K562 (cell line): ENCODE measurements at regions not wholly inside any gene's neighbourhood (a gene's known extent, or its start where the extent isn't known, plus 50 kb on each side); places are given as distances from the start of the nearest gene placed in this dataset.

Source experiments
- ATAC-seq: fragments of 200-7000 bp; cut with Tn5 transposase; 3 replicates; pipeline ENCODE4 v1.9.1; 2020; ENCODE audit warnings: moderate library complexity
- BruUV-seq: library from RNA; stranded (reverse); fragments of 400-500 nt; replicated peaks from 2 replicates; lab custom pipeline; 2021; lab: Mats Ljungman, UMichigan
- CTCF ChIA-PET: fragments of 300-600 bp; formaldehyde crosslinking; extraction: SDS; loops from one replicate; lab custom pipeline; 2021; ENCODE audit warnings: low intra/inter-chr PET ratio; lab: Yijun Ruan, JAX
- POLR2A ChIA-PET: fragments of 300-600, 350-650 bp; sonication (Branson Sonifier 250); formaldehyde crosslinking; extraction: SDS; loops from one replicate; lab custom pipeline; 2021; ENCODE audit warnings: antibody characterized with exemption, inconsistent platforms; lab: Yijun Ruan, JAX
- DNase-seq, 4 experiments: peaks; one replicate each; pipeline versions ENCODE4 v3.0.0 to v3.0.0-alpha.2; 2011 to 2018; ENCODE audit warnings: low spot score in 3 of 4, mixed read lengths in 3 of 4; ENCODE audit errors: extremely low read depth in 1 of 4
- FAIRE-seq: peaks from 2 replicates; lab custom pipeline; 2011; peaks lifted over from hg19 to GRCh38; lab: Jason Lieb, UNC
- H2AFZ ChIP-seq: 2 replicates; pipeline ENCODE4 v1.6.0; 2011; ENCODE audit warnings: low read depth, low read length, control low read depth, inconsistent platforms
- H3K27ac ChIP-seq: fragments of 200-600 bp; 3 replicates; pipeline ENCODE4 v1.8.0; 2011; ENCODE audit warnings: low read depth, mild to moderate bottlenecking, control low read depth, inconsistent platforms, low read length, moderate library complexity, mixed read lengths; ENCODE audit errors: extremely low read depth
- H3K27me3 ChIP-seq, 2 experiments: fragments of 300-600 bp in 1 of 2; 2 replicates in 1 of 2; 3 replicates in 1 of 2; pipeline versions ENCODE4 v1.6.0 to v1.8.0; 2011; ENCODE audit warnings: inconsistent platforms in 2 of 2, low read length in 2 of 2, mild to moderate bottlenecking in 1 of 2, mixed read lengths in 1 of 2, moderate library complexity in 1 of 2; ENCODE audit not compliant: control insufficient read depth in 2 of 2, insufficient read depth in 2 of 2
- H3K36me3 ChIP-seq: fragments of 300-600 bp; 3 replicates; pipeline ENCODE4 v1.8.0; 2011; ENCODE audit warnings: mild to moderate bottlenecking, low read length, inconsistent platforms; ENCODE audit not compliant: control insufficient read depth, insufficient read depth
- H3K4me1 ChIP-seq, 2 experiments: fragments of 200-600 bp in 1 of 2; replicated peaks in 1 of 2; 2 replicates in 1 of 2; 3 replicates in 1 of 2; pipeline versions ENCODE4 v1.5.1 to v1.8.0; 2011; ENCODE audit warnings: inconsistent platforms in 2 of 2, low read length in 2 of 2, mild to moderate bottlenecking in 1 of 2, mixed read lengths in 1 of 2, moderate library complexity in 1 of 2; ENCODE audit not compliant: control insufficient read depth in 2 of 2, insufficient read depth in 2 of 2
- H3K4me2 ChIP-seq: 2 replicates; pipeline ENCODE4 v1.6.1; 2011; ENCODE audit warnings: low read length, control low read depth, inconsistent platforms, mixed read lengths; ENCODE audit not compliant: insufficient read depth
- H3K4me3 ChIP-seq: fragments of 200-600 bp; sonication (generic), shearing (Covaris generic); 2 replicates; pipeline ENCODE4 v1.5.1; 2016; ENCODE audit warnings: control low read depth, inconsistent platforms
- H3K79me2 ChIP-seq: fragments of 200-600 bp; 3 replicates; pipeline ENCODE4 v1.8.0; 2011; ENCODE audit warnings: low read length, inconsistent platforms; ENCODE audit not compliant: control insufficient read depth, insufficient read depth
- H3K9ac ChIP-seq, 2 experiments: 2 replicates each; pipeline versions ENCODE4 v1.6.0 to v1.6.1; 2011; ENCODE audit warnings: low read depth in 2 of 2, low read length in 2 of 2, control low read depth in 1 of 2, inconsistent platforms in 1 of 2, mild to moderate bottlenecking in 1 of 2, mixed read lengths in 1 of 2; ENCODE audit not compliant: insufficient read depth in 1 of 2
- H3K9me1 ChIP-seq: one replicate; pipeline ENCODE4 v1.6.0; 2011; ENCODE audit warnings: inconsistent platforms, mild to moderate bottlenecking, low read length, moderate library complexity; ENCODE audit not compliant: control insufficient read depth, insufficient read depth
- H3K9me3 ChIP-seq: replicated peaks from 2 replicates; pipeline ENCODE4 v1.5.1; 2011; ENCODE audit warnings: low read depth, low read length, inconsistent platforms; ENCODE audit not compliant: control insufficient read depth, insufficient read depth
- H4K20me1 ChIP-seq: replicated peaks from 2 replicates; pipeline ENCODE4 v1.6.1; 2011; ENCODE audit warnings: low read length, inconsistent platforms, mixed read lengths; ENCODE audit not compliant: control insufficient read depth, insufficient read depth
- CREBBP ChIP-seq: IDR thresholded peaks from one replicate; pipeline ENCODE4 v1.6.1; 2012; ENCODE audit warnings: low read depth, mild to moderate bottlenecking, control low read depth, inconsistent platforms, low read length
- DEAF1 ChIP-seq: fragments of 450-650 bp; formaldehyde crosslinking; IDR thresholded peaks from 2 replicates; pipeline ENCODE4 v1.4.0; 2020; ENCODE audit warnings: mild to moderate bottlenecking, moderate library complexity
- FOXJ2 ChIP-seq: fragments of 200-800 bp; sonication (Bioruptor generic); IDR thresholded peaks from 2 replicates; pipeline ENCODE4 v1.6.1; 2016; ENCODE audit warnings: missing genetic modification characterization, missing compliant biosample characterization
- FOXO4 ChIP-seq: fragments of 450-650 bp; formaldehyde crosslinking; IDR thresholded peaks from 2 replicates; pipeline ENCODE4 v1.4.0; 2020; ENCODE audit warnings: mild to moderate bottlenecking, moderate library complexity
- HDAC6 ChIP-seq: IDR thresholded peaks from 2 replicates; pipeline ENCODE4 v1.6.1; 2012; ENCODE audit warnings: low read depth, mild to moderate bottlenecking, control low read depth, inconsistent platforms, low read length, moderate library complexity
- HNRNPL ChIP-seq: fragments of 200-400 bp; formaldehyde crosslinking; IDR thresholded peaks from 2 replicates; pipeline ENCODE4 v1.6.1; 2017; ENCODE audit warnings: low read depth, mild to moderate bottlenecking, low read length
- MXI1 ChIP-seq: IDR thresholded peaks from 2 replicates; pipeline ENCODE4 v1.6.1; 2011; ENCODE audit warnings: low read depth, mild to moderate bottlenecking, improper control_type of control experiment, low read length
- NONO ChIP-seq, 2 experiments: fragments of 200-400 bp in 1 of 2; fragments of 450-650 bp in 1 of 2; formaldehyde crosslinking in 1 of 2; IDR thresholded peaks; 2 replicates each; pipeline ENCODE4 v1.6.1; 2017; ENCODE audit warnings: low read depth in 2 of 2, mild to moderate bottlenecking in 2 of 2, moderate library complexity in 2 of 2, low read length in 1 of 2
- RCOR1 ChIP-seq, 2 experiments: IDR thresholded peaks; 2 replicates each; pipeline ENCODE4 v1.6.1; 2012; ENCODE audit warnings: low read depth in 2 of 2, low read length in 2 of 2, borderline replicate concordance in 1 of 2, improper control_type of control experiment in 1 of 2
- SIN3B ChIP-seq: fragments of 450-650 bp; IDR thresholded peaks from 2 replicates; pipeline ENCODE4 v1.6.1; 2017; ENCODE audit warnings: low read depth, mild to moderate bottlenecking, moderate library complexity
- SP1 ChIP-seq: sonication (generic); formaldehyde crosslinking; IDR thresholded peaks from 2 replicates; pipeline ENCODE4 v1.8.1; 2022; ENCODE audit warnings: mild to moderate bottlenecking, missing genetic modification reagents
- ZNF354B ChIP-seq: fragments of 250-450 bp; sonication (Bioruptor Pico); IDR thresholded peaks from 2 replicates; pipeline ENCODE4 v1.4.0; 2020
- ZNF717 ChIP-seq: fragments of 250-450 bp; sonication (Bioruptor Pico); IDR thresholded peaks from 2 replicates; pipeline ENCODE4 v1.5.0; 2021
- WGBS: fragments of 100-300 bp; shearing (Covaris generic); methylation state at CpG from one replicate; pipeline ENCODE4 v1.1.6; 2016; ENCODE audit warnings: low coverage, mixed read lengths; ENCODE audit not compliant: insufficient coverage; ENCODE audit errors: missing lambda C conversion rate; 5-methylcytosine and 5-hydroxymethylcytosine counted together
- in situ Hi-C: fragments of 300-500 bp; cut with MboI; formaldehyde crosslinking; loops from 4 replicates; pipeline ENCODE4 v1.15.0; 2018; ENCODE audit warnings: inconsistent platforms, mixed read lengths
- intact Hi-C: fragments of 100-400 bp; cut with micrococcal nuclease; formaldehyde crosslinking; loops from 2 replicates; pipeline ENCODE4 v1.14.2; 2022

GRCh38 chr4:152032722-152033131, 271.9 kb upstream of the GATB start:
- no peak for TF ChIP-seq FOXJ2 (tag)
- no peak for TF ChIP-seq MXI1
- no peak for TF ChIP-seq FOXO4 (CRISPR knock-in tag)
- no peak for TF ChIP-seq HNRNPL
- TF ChIP-seq HDAC6 = no peak
- no peak for TF ChIP-seq RCOR1 (IDR thresholded peaks at IDR 0.05; ENCODE audit: borderline replicate concordance in 1 of 2, low read depth in 2 of 2, low read length in 2 of 2)
- TF ChIP-seq CREBBP = no peak
- no peak for TF ChIP-seq SP1 (CRISPR knock-in tag)
- no peak for TF ChIP-seq ZNF717
- TF ChIP-seq DEAF1 (CRISPR knock-in tag) = no peak
- TF ChIP-seq NONO (IDR thresholded peaks at IDR 0.05; ENCODE audit: low read depth in 2 of 2, low read length in 1 of 2) = no peak
- TF ChIP-seq SIN3B = no peak
- no peak for TF ChIP-seq ZNF354B (CRISPR knock-in tag)
- peaks cover 0 to 6% of the 10 kb centered on the region in 2 experiments; a peak in 1 of 5 replicates for H3K27me3 ChIP-seq
- H2AFZ ChIP-seq = no peak overlapping the region
- in situ Hi-C loops = no loop called here
- H3K4me1 ChIP-seq = no peaks in the 10 kb centered on the region
- no peaks in the 10 kb centered on the region for H3K79me2 ChIP-seq
- no peaks in the 10 kb centered on the region for H4K20me1 ChIP-seq
- FAIRE-seq = no peak
- H3K9me3 ChIP-seq = no peaks in the 10 kb centered on the region
- H3K4me3 ChIP-seq = no peak overlapping the region
- no peak for ATAC-seq
- 0% methylated on average over 1 of the region's 1 CpG for WGBS
- ChIA-PET POLR2A (no interaction called here), CTCF (no interaction called here)
- H3K9me1 ChIP-seq = no peaks in the 10 kb centered on the region
- no peak overlapping the region for H3K4me2 ChIP-seq
- no peak for DNase-seq
- no TSS peak for BruUV-seq
- intact Hi-C loops = no loop called here
- no peaks in the 10 kb centered on the region for H3K36me3 ChIP-seq
- H3K9ac ChIP-seq = no peak overlapping the region
- H3K27ac ChIP-seq = no peak overlapping the region
